Thoracic aorta (tissue), 2 donors: ENCODE measurements at regions not wholly inside any gene's neighbourhood (a gene's known extent, or its start where the extent isn't known, plus 50 kb on each side); places are given as distances from the start of the nearest gene placed in this dataset.

Experiments
- ATAC-seq: fragments of 150-250 bp; one replicate; pipeline ENCODE4 v1.8.0; 2017; ENCODE audit warnings: low read depth; ENCODE audit not compliant: insufficient number of reproducible peaks, low FRiP score
- DNase-seq: peaks from one replicate; pipeline ENCODE4 v3.0.0-alpha.2; 2020; ENCODE audit warnings: low spot score
- H3K27ac ChIP-seq, 2 donors: fragments of 200-600 bp; sonication (generic); 1 replicate in 1 of 2; 2 replicates in 1 of 2; pipeline ENCODE4 v1.5.1; 2016; ENCODE audit warnings: mild to moderate bottlenecking in 2 of 2, moderate library complexity in 2 of 2
- H3K27me3 ChIP-seq: fragments of 200-600 bp; sonication (generic); replicated peaks from 2 replicates; pipeline ENCODE4 v1.6.0; 2016; ENCODE audit warnings: mild to moderate bottlenecking; ENCODE audit not compliant: insufficient read depth
- H3K36me3 ChIP-seq: fragments of 200-600 bp; sonication (generic); one replicate; pipeline ENCODE4 v1.5.1; 2016
- H3K4me1 ChIP-seq, 2 donors: fragments of 200-600 bp; sonication (generic); 1 replicate in 1 of 2; 2 replicates in 1 of 2; pipeline versions ENCODE4 v1.5.1 to v1.6.0; 2016; ENCODE audit warnings: low read depth in 2 of 2, mild to moderate bottlenecking in 1 of 2; ENCODE audit not compliant: control insufficient read depth in 1 of 2
- H3K4me3 ChIP-seq: fragments of 200-600 bp; sonication (generic); 2 replicates; pipeline ENCODE4 v1.5.1; 2016; ENCODE audit warnings: mild to moderate bottlenecking
- H3K9me3 ChIP-seq: fragments of 200-600 bp; sonication (generic); 2 replicates; pipeline ENCODE4 v1.5.1; 2016
- TF ChIP-seq, protein P1 (sequence below): fragments of 200-600 bp; sonication (generic); IDR thresholded peaks from one replicate; pipeline ENCODE4 v1.5.1; 2019; ENCODE audit warnings: antibody characterized with exemption

DNA sequence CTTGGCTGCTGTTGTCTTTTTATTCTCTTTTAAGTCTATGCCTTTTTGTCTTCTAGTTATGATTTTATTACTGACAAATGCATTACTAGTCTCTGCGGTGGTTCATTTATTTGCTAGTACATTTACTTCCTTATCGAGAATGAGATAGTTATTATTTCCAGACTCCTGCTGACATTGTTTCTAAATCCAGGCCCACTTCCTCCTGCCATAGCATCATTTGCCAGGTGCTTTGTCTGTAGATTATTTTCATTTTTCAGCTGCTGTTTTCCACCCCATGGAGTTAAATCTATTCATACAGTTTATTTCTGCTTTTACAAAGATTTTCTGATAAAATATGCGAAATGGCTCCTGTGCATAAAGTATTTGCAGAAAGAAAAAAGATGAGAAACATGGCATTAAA, 459.7 kb downstream of the MMUT start:
- ATAC-seq (no peak), DNase-seq (no peak)
- peaks cover 11 to 12% of the 10 kb centered on the region in 2 donors for H3K4me1 ChIP-seq
- H3K36me3 ChIP-seq = no peaks in the 10 kb centered on the region
- TF ChIP-seq, protein P1, sequence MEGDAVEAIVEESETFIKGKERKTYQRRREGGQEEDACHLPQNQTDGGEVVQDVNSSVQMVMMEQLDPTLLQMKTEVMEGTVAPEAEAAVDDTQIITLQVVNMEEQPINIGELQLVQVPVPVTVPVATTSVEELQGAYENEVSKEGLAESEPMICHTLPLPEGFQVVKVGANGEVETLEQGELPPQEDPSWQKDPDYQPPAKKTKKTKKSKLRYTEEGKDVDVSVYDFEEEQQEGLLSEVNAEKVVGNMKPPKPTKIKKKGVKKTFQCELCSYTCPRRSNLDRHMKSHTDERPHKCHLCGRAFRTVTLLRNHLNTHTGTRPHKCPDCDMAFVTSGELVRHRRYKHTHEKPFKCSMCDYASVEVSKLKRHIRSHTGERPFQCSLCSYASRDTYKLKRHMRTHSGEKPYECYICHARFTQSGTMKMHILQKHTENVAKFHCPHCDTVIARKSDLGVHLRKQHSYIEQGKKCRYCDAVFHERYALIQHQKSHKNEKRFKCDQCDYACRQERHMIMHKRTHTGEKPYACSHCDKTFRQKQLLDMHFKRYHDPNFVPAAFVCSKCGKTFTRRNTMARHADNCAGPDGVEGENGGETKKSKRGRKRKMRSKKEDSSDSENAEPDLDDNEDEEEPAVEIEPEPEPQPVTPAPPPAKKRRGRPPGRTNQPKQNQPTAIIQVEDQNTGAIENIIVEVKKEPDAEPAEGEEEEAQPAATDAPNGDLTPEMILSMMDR = no peak
- H3K4me3 ChIP-seq = no peak overlapping the region
- no peak overlapping the region for H3K27ac ChIP-seq
- no peaks in the 10 kb centered on the region for H3K27me3 ChIP-seq
- H3K9me3 ChIP-seq = no peaks in the 10 kb centered on the region

DNA sequence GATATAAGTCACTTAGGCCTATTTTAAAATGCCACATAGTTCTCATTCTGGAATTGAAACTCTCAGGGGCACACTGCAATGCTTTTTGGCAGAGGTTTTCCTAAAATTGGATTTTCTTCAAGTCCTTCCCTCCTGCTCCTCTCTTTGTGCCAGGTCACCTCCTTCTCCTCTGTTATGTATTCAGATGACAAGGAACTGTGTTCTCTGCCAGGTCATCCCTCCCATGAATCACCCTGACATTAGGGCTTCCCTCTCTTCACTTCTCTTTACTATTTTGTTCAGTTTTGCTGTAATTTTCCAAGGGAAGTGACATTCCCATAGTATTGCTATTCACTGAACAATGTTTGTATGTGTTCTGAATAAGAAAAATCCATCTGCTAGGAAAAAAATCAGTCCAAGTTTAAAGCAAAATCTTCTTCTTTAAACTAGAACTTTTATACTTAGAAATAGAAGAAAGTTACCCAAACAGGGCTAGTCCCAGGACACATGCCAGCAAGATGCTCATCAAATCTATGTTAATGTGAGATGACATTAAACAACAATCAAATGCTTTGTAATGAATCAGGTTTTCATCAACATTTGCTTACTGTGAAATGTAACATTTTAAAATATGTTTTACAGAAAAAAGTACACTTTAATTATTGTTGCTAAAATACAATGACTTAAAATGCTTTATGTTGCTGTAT, 461.1 kb downstream of the MMUT start:
- Histone ChIP-seq H3K36me3 (no peaks in the 10 kb centered on the region), H3K4me1 (peaks cover 11 to 12% of the 10 kb centered on the region in 2 donors), H3K27me3 (no peaks in the 10 kb centered on the region), H3K27ac (no peak overlapping the region), H3K9me3 (no peaks in the 10 kb centered on the region), H3K4me3 (no peak overlapping the region)
- ATAC-seq (no peak), DNase-seq (no peak)
- TF ChIP-seq, protein P1 = no peak

DNA sequence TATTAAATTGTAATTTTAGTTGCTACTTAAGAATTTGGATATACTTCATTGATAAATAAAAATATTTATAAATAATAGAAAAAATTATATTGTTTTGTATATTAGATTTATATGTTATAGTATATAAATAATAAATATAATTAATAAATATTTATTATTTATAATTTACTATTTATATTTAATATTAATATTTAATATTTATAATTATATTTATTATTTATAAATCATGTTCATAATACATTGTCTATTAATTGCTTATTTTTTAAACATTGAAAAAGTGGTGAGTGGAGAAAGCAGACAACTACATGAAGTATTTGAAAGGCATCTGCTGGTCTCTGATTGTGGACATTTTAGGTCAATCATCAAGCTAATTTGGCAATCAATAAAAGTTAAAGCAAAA, 464.5 kb downstream of the MMUT start:
- H3K36me3 ChIP-seq = no peaks in the 10 kb centered on the region
- ATAC-seq = no peak
- H3K4me3 ChIP-seq = no peak overlapping the region
- peaks cover 11 to 12% of the 10 kb centered on the region in 2 donors for H3K4me1 ChIP-seq
- no peak overlapping the region for H3K27ac ChIP-seq
- no peak for DNase-seq
- no peaks in the 10 kb centered on the region for H3K9me3 ChIP-seq
- TF ChIP-seq, protein P1 = no peak
- no peaks in the 10 kb centered on the region for H3K27me3 ChIP-seq

DNA sequence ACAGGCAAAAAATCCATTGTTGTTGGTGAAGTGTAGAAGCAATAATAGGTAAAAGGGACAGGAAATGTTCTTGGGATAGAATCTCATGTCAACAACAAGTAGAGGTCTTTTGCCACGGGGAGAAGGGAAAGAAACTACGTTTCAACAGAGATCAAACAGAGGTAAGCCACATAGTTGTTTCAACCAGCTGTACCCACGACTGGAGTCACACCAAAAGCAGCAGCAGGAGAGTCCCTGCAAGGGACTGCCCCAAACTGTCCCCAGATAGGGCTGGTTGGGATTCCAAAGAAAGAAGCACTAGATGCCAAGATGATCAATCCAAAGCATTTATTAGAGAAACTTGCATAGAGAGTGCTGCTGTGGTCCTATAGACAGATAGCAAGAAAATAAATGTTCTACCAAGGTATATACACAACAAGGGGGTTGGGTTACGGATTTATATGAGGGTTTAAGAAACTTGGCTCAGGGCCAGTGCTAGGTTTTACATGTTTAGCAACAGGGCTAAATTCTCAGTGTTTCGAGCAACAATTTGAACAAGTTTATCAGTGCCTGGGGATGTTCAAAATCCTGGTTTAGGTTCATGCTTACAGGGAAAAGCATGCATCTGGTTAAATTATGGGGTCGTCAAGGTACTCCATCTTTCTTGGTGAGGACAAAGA, 466.5 kb downstream of the MMUT start:
- Histone ChIP-seq H3K4me3 (no peak overlapping the region), H3K36me3 (no peaks in the 10 kb centered on the region), H3K9me3 (no peaks in the 10 kb centered on the region), H3K27ac (no peak overlapping the region), H3K27me3 (no peaks in the 10 kb centered on the region), H3K4me1 (peaks cover 8% of the 10 kb centered on the region in 2 donors)
- DNase-seq (no peak), ATAC-seq (no peak)
- TF ChIP-seq, protein P1 = no peak

DNA sequence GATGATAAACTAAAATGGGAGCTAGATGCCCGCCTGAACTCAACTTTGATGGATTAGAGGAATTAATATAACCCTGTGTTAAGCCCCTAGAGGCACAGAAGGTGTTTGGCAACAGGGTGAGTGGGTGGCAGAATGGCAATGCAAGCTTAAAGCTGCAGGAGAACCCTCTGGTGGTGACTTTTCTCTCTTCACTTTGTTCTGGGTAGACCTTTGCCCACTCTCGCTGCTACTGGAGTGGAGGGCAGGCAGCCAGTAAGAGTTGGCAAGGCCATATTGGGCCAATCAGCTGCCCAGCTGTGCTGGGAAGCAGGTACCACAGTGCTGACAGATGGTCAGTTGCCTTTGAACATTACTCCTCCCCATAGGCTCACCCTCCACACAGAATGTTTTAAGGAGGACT, 468.2 kb downstream of the MMUT start:
- no peak for ATAC-seq
- no peaks in the 10 kb centered on the region for H3K4me1 ChIP-seq
- H3K4me3 ChIP-seq = no peak overlapping the region
- H3K27me3 ChIP-seq = no peaks in the 10 kb centered on the region
- TF ChIP-seq, protein P1 = no peak
- no peaks in the 10 kb centered on the region for H3K9me3 ChIP-seq
- no peaks in the 10 kb centered on the region for H3K36me3 ChIP-seq
- H3K27ac ChIP-seq = no peak overlapping the region
- DNase-seq = no peak
